Body of pancreas (tissue), 4 donors: ENCODE measurements at regions not wholly inside any gene's neighbourhood (a gene's known extent, or its start where the extent isn't known, plus 50 kb on each side); places are given as distances from the start of the nearest gene placed in this dataset.
"Not testable (repeated sequence)": the region's sequence is repeated elsewhere in the genome, so short reads cannot be mapped to it uniquely, and the experiment has no call there.

Source experiments
- ATAC-seq: fragments of 150-250 bp; one replicate; pipeline ENCODE4 v1.9.1; 2016
- DNase-seq, 4 donors: peaks; one replicate each; pipeline ENCODE4 v3.0.0-alpha.2; 2019
- H3K27ac ChIP-seq, 4 donors: fragments of 200-600 bp; sonication (generic); 1 replicate in 3 of 4; 2 replicates in 1 of 4; pipeline versions ENCODE4 v1.5.1 to v1.6.1; 2016 to 2019; ENCODE audit warnings: mild to moderate bottlenecking in 1 of 4, mixed read lengths in 1 of 4, moderate library complexity in 1 of 4
- H3K27me3 ChIP-seq, 2 donors: fragments of 200-600 bp; sonication (generic); one replicate each; pipeline ENCODE4 v1.6.0; 2016; ENCODE audit warnings: mild to moderate bottlenecking in 1 of 2
- H3K36me3 ChIP-seq, 2 donors: fragments of 200-600 bp; sonication (generic); replicated peaks in 1 of 2; 2 replicates each; pipeline ENCODE4 v1.5.1; 2016; ENCODE audit warnings: low read depth in 2 of 2; ENCODE audit not compliant: insufficient read depth in 1 of 2
- H3K4me1 ChIP-seq: fragments of 200-600 bp; sonication (generic); one replicate; pipeline ENCODE4 v1.6.0; 2016
- H3K4me3 ChIP-seq, 2 donors: fragments of 200-600 bp; sonication (generic); 1 replicate in 1 of 2; 2 replicates in 1 of 2; pipeline ENCODE4 v1.5.1; 2016 to 2019
- H3K9me3 ChIP-seq, 3 donors: fragments of 200-600 bp; sonication (generic); 1 replicate in 2 of 3; 2 replicates in 1 of 3; pipeline ENCODE4 v1.5.1; 2016
- POLR2A ChIP-seq, 3 donors: fragments of 450-650 bp; IDR thresholded peaks; one replicate each; pipeline ENCODE4 v1.6.1; 2016; ENCODE audit warnings: antibody characterized with exemption in 3 of 3, mild to moderate bottlenecking in 2 of 3
- WGBS, 2 donors: methylation state at CpG; one replicate each; pipeline ENCODE4 v1.1.5; 2017; 5-methylcytosine and 5-hydroxymethylcytosine counted together
- intact Hi-C: fragments of 100-400 bp; cut with DNase I; formaldehyde crosslinking; loops from one replicate; pipeline ENCODE4 v1.15.1; 2023
- TF ChIP-seq, protein P1 (sequence below), 7 experiments: fragments of 450-650 bp in 4 of 7; fragments of 200-600 bp in 3 of 7; sonication (generic) in 3 of 7; IDR thresholded peaks; one replicate each; pipeline ENCODE4 v1.5.1; 2016 to 2019; ENCODE audit warnings: antibody characterized with exemption in 7 of 7

DNA sequence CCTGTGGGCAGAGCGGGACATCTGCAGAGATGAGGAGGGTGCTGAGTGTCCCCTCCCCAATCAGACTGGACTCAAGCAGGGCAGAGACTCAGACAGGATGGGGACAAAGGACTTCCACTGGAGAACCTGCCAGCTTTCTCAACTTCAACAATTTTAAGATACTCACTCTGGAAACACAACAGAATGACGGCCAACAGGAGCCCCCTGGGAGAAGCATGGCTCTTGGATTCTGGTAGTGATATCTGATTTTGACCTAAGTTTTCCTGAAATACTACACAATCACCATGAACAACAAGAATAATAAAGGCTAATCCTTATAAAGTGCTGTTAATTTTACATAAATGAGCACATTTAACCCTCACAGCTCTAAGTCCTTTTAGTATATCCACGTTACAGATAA is 83.5 kb upstream of the PLEKHG1 start:
- Histone ChIP-seq H3K4me3 (no peak overlapping the region), H3K4me1 (no peaks in the 10 kb centered on the region), H3K27ac (no peak overlapping the region), H3K27me3 (no peaks in the 10 kb centered on the region), H3K9me3 (no peaks in the 10 kb centered on the region), H3K36me3 (no peaks in the 10 kb centered on the region)
- WGBS, 2 donors, result 70 to 81% methylated on average over 3 of the region's 3 CpGs
- ATAC-seq (no peak), DNase-seq (no peak)
- intact Hi-C loops, result no loop called here
- TF ChIP-seq, protein P1, sequence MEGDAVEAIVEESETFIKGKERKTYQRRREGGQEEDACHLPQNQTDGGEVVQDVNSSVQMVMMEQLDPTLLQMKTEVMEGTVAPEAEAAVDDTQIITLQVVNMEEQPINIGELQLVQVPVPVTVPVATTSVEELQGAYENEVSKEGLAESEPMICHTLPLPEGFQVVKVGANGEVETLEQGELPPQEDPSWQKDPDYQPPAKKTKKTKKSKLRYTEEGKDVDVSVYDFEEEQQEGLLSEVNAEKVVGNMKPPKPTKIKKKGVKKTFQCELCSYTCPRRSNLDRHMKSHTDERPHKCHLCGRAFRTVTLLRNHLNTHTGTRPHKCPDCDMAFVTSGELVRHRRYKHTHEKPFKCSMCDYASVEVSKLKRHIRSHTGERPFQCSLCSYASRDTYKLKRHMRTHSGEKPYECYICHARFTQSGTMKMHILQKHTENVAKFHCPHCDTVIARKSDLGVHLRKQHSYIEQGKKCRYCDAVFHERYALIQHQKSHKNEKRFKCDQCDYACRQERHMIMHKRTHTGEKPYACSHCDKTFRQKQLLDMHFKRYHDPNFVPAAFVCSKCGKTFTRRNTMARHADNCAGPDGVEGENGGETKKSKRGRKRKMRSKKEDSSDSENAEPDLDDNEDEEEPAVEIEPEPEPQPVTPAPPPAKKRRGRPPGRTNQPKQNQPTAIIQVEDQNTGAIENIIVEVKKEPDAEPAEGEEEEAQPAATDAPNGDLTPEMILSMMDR (IDR thresholded peaks at IDR 0.05), result no peak
- TF ChIP-seq POLR2A (IDR thresholded peaks at IDR 0.05), result no peak

DNA sequence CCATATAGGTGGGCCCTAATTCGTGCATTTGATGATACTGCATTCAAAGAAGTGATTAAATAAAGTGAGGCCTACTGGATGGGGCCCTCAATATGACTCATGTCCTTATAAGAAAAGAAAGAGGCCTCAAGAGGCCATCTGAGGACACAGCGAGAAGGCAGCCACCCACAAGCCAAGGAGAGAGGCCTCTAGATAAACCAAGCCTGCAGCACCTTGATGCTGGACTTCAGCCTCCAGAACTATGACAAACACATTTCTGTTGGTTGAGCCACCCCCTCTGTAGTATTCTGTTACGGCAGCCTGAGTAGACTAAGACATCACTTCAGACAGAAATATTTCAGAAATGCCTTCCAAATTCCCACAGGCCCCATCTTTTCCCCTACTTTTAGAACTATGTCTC is 82.5 kb upstream of the PLEKHG1 start:
- TF ChIP-seq POLR2A (IDR thresholded peaks at IDR 0.05), result no peak
- TF ChIP-seq, protein P1 (IDR thresholded peaks at IDR 0.05), result no peak
- 82 to 89% methylated on average over 3 of the region's 3 CpGs for WGBS, 2 donors
- ATAC-seq (no peak), DNase-seq (no peak)
- Histone ChIP-seq H3K4me3 (no peak overlapping the region), H3K9me3 (no peaks in the 10 kb centered on the region), H3K27ac (no peak overlapping the region), H3K4me1 (no peaks in the 10 kb centered on the region), H3K27me3 (no peaks in the 10 kb centered on the region), H3K36me3 (no peaks in the 10 kb centered on the region)
- intact Hi-C loops, result no loop called here

DNA sequence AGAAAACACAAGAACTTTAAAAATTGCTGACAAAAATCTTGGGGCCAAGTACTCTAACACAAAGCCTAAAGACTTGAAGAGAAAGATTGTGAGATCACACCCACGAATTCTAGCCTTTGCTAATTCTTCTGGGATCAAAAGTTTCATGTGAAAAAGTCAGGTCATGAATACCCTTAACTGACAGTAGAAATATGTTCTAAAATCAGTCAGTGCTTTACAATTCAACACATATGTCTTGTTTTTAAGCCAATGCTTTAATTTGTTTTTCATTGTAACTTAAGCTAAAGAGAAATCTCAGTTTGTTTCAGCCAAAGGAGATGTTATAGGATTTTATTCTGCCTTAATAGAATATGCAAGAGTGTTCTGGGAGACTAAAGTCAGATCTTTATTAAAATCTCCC is 78.2 kb upstream of the PLEKHG1 start:
- DNase-seq (no peak), ATAC-seq (no peak)
- no peaks in the 10 kb centered on the region for H3K4me1 ChIP-seq
- no peaks in the 10 kb centered on the region for H3K36me3 ChIP-seq
- no peak overlapping the region for H3K27ac ChIP-seq
- H3K27me3 ChIP-seq, result no peaks in the 10 kb centered on the region
- TF ChIP-seq POLR2A (IDR thresholded peaks at IDR 0.05), result no peak
- TF ChIP-seq, protein P1 (IDR thresholded peaks at IDR 0.05), result no peak
- WGBS, 2 donors, result 50 to 74% methylated on average over 1 of the region's 1 CpG
- no peak overlapping the region for H3K4me3 ChIP-seq
- no peaks in the 10 kb centered on the region for H3K9me3 ChIP-seq
- intact Hi-C loops, result no loop called here

DNA sequence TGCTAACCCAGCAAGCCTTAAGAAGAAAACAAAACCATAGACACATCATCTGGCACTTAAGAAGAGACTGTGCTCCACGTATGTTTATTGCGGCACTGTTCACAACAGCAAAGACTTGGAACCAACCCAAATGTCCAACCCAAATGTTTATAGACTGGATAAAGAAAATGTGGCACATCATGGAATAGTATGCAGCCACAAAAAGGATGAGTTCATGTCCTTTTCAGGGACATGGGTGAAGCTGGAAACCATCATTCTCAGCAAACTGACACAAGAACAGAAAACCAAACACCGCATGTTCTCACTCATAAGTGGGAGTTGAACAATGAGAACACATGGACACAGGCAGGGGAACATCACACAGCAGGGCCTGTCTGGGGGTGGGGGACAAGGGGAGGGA is 76.5 kb upstream of the PLEKHG1 start:
- WGBS, 2 donors, result 81 to 97% methylated on average over 3 of the region's 3 CpGs
- H3K4me3 ChIP-seq, DNase-seq, H3K36me3 ChIP-seq, H3K9me3 ChIP-seq, H3K4me1 ChIP-seq, ATAC-seq, H3K27ac ChIP-seq, intact Hi-C loops, H3K27me3 ChIP-seq: not testable (repeated sequence)

DNA sequence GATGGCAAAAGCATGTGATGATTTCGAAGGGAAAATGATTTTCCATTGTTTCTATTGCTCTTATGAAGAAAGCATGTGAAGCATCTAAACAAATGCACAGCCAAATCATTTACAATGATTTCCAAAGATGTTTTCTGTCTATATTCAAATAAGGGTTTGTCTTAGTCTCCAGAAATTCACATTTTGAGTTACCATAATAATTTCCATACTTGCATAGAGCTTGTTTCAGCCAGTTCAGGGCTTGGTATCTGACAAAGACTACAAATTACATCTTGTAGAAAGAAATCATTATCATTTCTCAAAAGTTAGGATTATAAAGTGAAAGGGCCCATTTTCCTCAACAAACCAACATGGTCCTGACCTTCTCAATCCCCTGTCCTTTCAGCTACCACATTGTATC is 74.4 kb upstream of the PLEKHG1 start:
- 83% methylated on average over 1 of the region's 1 CpG for WGBS, 2 donors
- no peak for ATAC-seq
- intact Hi-C loops, result no loop called here
- Histone ChIP-seq H3K36me3 (no peaks in the 10 kb centered on the region), H3K4me3 (no peak overlapping the region), H3K4me1 (no peaks in the 10 kb centered on the region), H3K27ac (no peak overlapping the region), H3K9me3 (no peaks in the 10 kb centered on the region), H3K27me3 (no peaks in the 10 kb centered on the region)
- DNase-seq, result no peak
- TF ChIP-seq, protein P1 (IDR thresholded peaks at IDR 0.05), result no peak
- TF ChIP-seq POLR2A (IDR thresholded peaks at IDR 0.05), result no peak
